ENCODE measurements at regions not wholly inside any gene's neighbourhood (a gene's known extent, or its start where the extent isn't known, plus 50 kb on each side); places are given as distances from the start of the nearest gene placed in this dataset.

DNA sequence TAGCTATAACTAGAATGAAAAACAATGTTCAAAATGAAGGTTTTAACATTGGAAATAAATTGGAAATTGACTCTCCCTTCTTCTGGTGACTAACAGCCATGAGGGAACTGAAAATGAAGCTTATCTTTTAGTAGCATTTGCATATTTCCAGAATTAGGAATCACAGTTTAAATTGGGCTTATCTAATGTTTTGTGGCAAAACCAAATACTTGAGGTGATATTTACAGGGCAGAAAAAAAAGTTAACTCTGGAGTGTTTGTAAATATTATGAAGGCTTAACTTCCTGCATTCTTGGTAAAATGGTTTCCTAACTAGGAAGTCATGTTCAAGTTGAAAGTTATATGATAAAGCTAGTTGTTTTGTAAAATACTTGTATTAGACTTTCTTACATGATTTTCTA is 96.4 kb upstream of the SOX9 start:
- CTCF ChIA-PET = no interaction called here
- Histone ChIP-seq H3K36me3 (ENCODE audit: insufficient read depth, low read length, poor library complexity, severe bottlenecking) (no peaks in the 10 kb centered on the region), H3K27me3 (replicated peaks; ENCODE audit: insufficient read depth, low read depth, low read length, poor library complexity) (no peaks in the 10 kb centered on the region), H3K9me3 (ENCODE audit: low read depth, low read length, poor library complexity, severe bottlenecking) (no peaks in the 10 kb centered on the region), H3K4me3 (ENCODE audit: low read depth, low read length, poor library complexity, severe bottlenecking) (no peak overlapping the region), H3K4me1 (ENCODE audit: insufficient read depth, low read length, poor library complexity, severe bottlenecking) (peaks cover 2% of the 10 kb centered on the region), H3K27ac (ENCODE audit: low read depth, low read length, poor library complexity, severe bottlenecking) (no peak overlapping the region)
- TF ChIP-seq EZH2 (IDR thresholded peaks at IDR 0.05; ENCODE audit: borderline replicate concordance, low read depth, low read length, poor library complexity, severe bottlenecking) = no peak
- TF ChIP-seq, protein P1, sequence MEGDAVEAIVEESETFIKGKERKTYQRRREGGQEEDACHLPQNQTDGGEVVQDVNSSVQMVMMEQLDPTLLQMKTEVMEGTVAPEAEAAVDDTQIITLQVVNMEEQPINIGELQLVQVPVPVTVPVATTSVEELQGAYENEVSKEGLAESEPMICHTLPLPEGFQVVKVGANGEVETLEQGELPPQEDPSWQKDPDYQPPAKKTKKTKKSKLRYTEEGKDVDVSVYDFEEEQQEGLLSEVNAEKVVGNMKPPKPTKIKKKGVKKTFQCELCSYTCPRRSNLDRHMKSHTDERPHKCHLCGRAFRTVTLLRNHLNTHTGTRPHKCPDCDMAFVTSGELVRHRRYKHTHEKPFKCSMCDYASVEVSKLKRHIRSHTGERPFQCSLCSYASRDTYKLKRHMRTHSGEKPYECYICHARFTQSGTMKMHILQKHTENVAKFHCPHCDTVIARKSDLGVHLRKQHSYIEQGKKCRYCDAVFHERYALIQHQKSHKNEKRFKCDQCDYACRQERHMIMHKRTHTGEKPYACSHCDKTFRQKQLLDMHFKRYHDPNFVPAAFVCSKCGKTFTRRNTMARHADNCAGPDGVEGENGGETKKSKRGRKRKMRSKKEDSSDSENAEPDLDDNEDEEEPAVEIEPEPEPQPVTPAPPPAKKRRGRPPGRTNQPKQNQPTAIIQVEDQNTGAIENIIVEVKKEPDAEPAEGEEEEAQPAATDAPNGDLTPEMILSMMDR (conservative IDR thresholded peaks at IDR 0.05; ENCODE audit: low read depth, low read length) = no peak
- POLR2A ChIA-PET (ENCODE audit: low non-redundant PET) = no interaction called here
- DNase-seq (ENCODE audit: low spot score) = no peak
- intact Hi-C loops (cut with micrococcal nuclease; ENCODE audit: unreplicated experiment) = no loop called here
- BruUV-seq (replicated peaks) = no TSS peak

GRCh38 chr17:72025113-72025512 is 95.7 kb upstream of the SOX9 start:
- Histone ChIP-seq H3K27me3 (replicated peaks; ENCODE audit: insufficient read depth, low read depth, low read length, poor library complexity) (no peaks in the 10 kb centered on the region), H3K27ac (ENCODE audit: low read depth, low read length, poor library complexity, severe bottlenecking) (no peak overlapping the region), H3K9me3 (ENCODE audit: low read depth, low read length, poor library complexity, severe bottlenecking) (no peaks in the 10 kb centered on the region), H3K4me1 (ENCODE audit: insufficient read depth, low read length, poor library complexity, severe bottlenecking) (peaks cover 7% of the 10 kb centered on the region), H3K4me3 (ENCODE audit: low read depth, low read length, poor library complexity, severe bottlenecking) (no peak overlapping the region), H3K36me3 (ENCODE audit: insufficient read depth, low read length, poor library complexity, severe bottlenecking) (no peaks in the 10 kb centered on the region)
- ChIA-PET CTCF (no interaction called here), POLR2A (ENCODE audit: low non-redundant PET) (no interaction called here)
- TF ChIP-seq EZH2 (IDR thresholded peaks at IDR 0.05; ENCODE audit: borderline replicate concordance, low read depth, low read length, poor library complexity, severe bottlenecking) = no peak
- TF ChIP-seq, protein P1 (conservative IDR thresholded peaks at IDR 0.05; ENCODE audit: low read depth, low read length) = no peak
- BruUV-seq (replicated peaks) = no TSS peak
- DNase-seq (ENCODE audit: low spot score) = no peak
- intact Hi-C loops (cut with micrococcal nuclease; ENCODE audit: unreplicated experiment) = no loop called here

DNA sequence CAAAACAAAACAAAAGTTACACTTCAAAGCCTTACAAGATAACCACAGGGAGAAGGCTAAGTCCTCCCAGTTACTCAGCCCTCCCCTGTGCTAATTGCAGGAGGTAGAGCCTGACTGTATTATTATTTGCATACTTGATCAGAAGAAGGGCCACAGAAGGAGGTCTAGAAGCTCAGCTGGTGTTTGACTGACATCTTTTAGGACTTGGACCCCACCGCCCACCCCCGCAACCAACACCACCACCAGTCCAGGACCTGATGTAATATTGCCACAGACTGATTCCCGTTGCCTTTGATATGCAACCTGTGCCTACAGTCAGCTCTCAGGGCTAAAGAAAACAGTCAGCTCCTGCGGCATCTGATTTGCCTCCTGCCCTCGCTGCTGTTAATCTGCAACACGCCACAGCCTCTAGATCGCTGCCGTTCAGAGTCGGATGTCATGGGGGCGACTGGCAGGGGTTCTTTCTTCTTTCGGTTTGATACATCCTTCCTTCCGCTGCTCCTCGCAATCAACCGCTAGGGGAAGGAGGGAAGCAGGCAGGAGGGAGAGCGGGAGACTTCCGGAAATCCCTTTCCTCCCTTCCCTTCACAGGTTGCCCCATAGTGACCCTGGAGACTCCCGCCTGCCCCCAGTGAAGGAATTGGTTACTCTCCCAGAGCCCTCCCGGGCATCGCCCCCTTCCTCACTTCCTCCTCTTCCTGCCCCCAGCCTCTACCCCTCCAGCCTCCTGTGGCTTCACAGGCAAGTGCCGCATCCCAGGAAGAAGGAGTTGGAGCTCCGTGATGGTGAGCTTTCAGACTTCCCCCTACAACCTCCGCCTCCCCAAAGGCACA is 90.5 kb upstream of the SOX9 start:
- POLR2A ChIA-PET (ENCODE audit: low non-redundant PET) = interaction anchor here (0.6 kb wide), 2 partner anchors 50 to 358 kb away, joined by 3 to 12 read pairs; no protein-coding TSS in a partner anchor

More for the DNA sequence above, 90.5 kb upstream of the SOX9 start:
- H3K4me3 ChIP-seq (ENCODE audit: low read depth, low read length, poor library complexity, severe bottlenecking) = peak overlapping the region; percentile 43
- H3K27ac ChIP-seq (ENCODE audit: low read depth, low read length, poor library complexity, severe bottlenecking) = peak overlapping the region; percentile 81
- no peaks in the 10 kb centered on the region for H3K9me3 ChIP-seq (ENCODE audit: low read depth, low read length, poor library complexity, severe bottlenecking)
- peak; percentile 97 for DNase-seq (ENCODE audit: low spot score)
- TF ChIP-seq EZH2 (IDR thresholded peaks at IDR 0.05; ENCODE audit: borderline replicate concordance, low read depth, low read length, poor library complexity, severe bottlenecking) = no peak
- TF ChIP-seq, protein P1 (conservative IDR thresholded peaks at IDR 0.05; ENCODE audit: low read depth, low read length) = peak; percentile 61
- BruUV-seq (replicated peaks) = no TSS peak
- H3K36me3 ChIP-seq (ENCODE audit: insufficient read depth, low read length, poor library complexity, severe bottlenecking) = no peaks in the 10 kb centered on the region
- H3K4me1 ChIP-seq (ENCODE audit: insufficient read depth, low read length, poor library complexity, severe bottlenecking) = peaks cover 32% of the 10 kb centered on the region
- intact Hi-C loops (cut with micrococcal nuclease; ENCODE audit: unreplicated experiment) = loop anchor here (2.0 kb wide), 1 partner anchor 89 kb away; no protein-coding TSS in a partner anchor
- H3K27me3 ChIP-seq (replicated peaks; ENCODE audit: insufficient read depth, low read depth, low read length, poor library complexity) = no peaks in the 10 kb centered on the region
- CTCF ChIA-PET = interaction anchor here (0.6 kb wide), 1 partner anchor 734 kb away, joined by 3 read pairs; no protein-coding TSS in a partner anchor
